CD14-positive monocyte (primary cell): ENCODE measurements at regions not wholly inside any gene's neighbourhood (a gene's known extent, or its start where the extent isn't known, plus 50 kb on each side); places are given as distances from the start of the nearest gene placed in this dataset.

Experiments used
- DNase-seq, 3 donors: peaks; one replicate each; pipeline ENCODE4 v3.0.0-alpha.2; 2011 to 2022
- H2AFZ ChIP-seq: 2 replicates; pipeline ENCODE4 v1.6.0; 2012; ENCODE audit warnings: mild to moderate bottlenecking, low read depth, low read length, inconsistent platforms; ENCODE audit not compliant: insufficient read depth, poor library complexity, severe bottlenecking
- H3K27ac ChIP-seq, 2 donors: 1 replicate in 1 of 2; 2 replicates in 1 of 2; pipeline ENCODE4 v1.5.1; 2012 to 2013; ENCODE audit warnings: low read length in 2 of 2, control low read depth in 1 of 2, inconsistent platforms in 1 of 2, low read depth in 1 of 2, mild to moderate bottlenecking in 1 of 2
- H3K27me3 ChIP-seq, 2 donors: one replicate each; pipeline versions ENCODE4 v1.6.0 to v1.6.1; 2011 to 2013; ENCODE audit warnings: low read length in 2 of 2; ENCODE audit not compliant: control insufficient read depth in 2 of 2, insufficient read depth in 2 of 2
- H3K36me3 ChIP-seq, 2 donors: replicated peaks in 1 of 2; 1 replicate in 1 of 2; 2 replicates in 1 of 2; pipeline versions ENCODE4 v1.5.1 to v1.6.1; 2012 to 2013; ENCODE audit warnings: low read length in 2 of 2, control low read depth in 1 of 2, inconsistent platforms in 1 of 2, mild to moderate bottlenecking in 1 of 2; ENCODE audit not compliant: insufficient read depth in 2 of 2, control insufficient read depth in 1 of 2
- H3K4me1 ChIP-seq, 2 donors: 1 replicate in 1 of 2; 2 replicates in 1 of 2; pipeline versions ENCODE4 v1.5.1 to v1.6.1; 2012 to 2013; ENCODE audit warnings: low read length in 2 of 2, control low read depth in 1 of 2, inconsistent platforms in 1 of 2, mild to moderate bottlenecking in 1 of 2, moderate library complexity in 1 of 2; ENCODE audit not compliant: insufficient read depth in 2 of 2, control insufficient read depth in 1 of 2
- H3K4me2 ChIP-seq: replicated peaks from 2 replicates; pipeline ENCODE3; 2012; ENCODE audit warnings: low read length, moderate library complexity, mild to moderate bottlenecking; ENCODE audit not compliant: poor library complexity, severe bottlenecking; ENCODE audit errors: extremely low read depth
- H3K4me3 ChIP-seq, 3 experiments: fragments of 200-600 bp in 1 of 3; sonication (generic) in 1 of 3; replicated peaks in 1 of 3; 1 replicate in 2 of 3; 2 replicates in 1 of 3; pipeline ENCODE4 v1.5.1; 2011 to 2013; ENCODE audit warnings: low read length in 3 of 3, mild to moderate bottlenecking in 3 of 3, control low read depth in 2 of 3, low read depth in 2 of 3, inconsistent platforms in 1 of 3, moderate library complexity in 1 of 3
- H3K79me2 ChIP-seq: 2 replicates; pipeline ENCODE4 v1.6.0; 2012; ENCODE audit warnings: mild to moderate bottlenecking, control low read depth, inconsistent platforms, low read length, moderate library complexity; ENCODE audit not compliant: insufficient read depth
- H3K9ac ChIP-seq: 2 replicates; pipeline ENCODE4 v1.6.0; 2017; ENCODE audit warnings: low read length, mild to moderate bottlenecking; ENCODE audit not compliant: insufficient read depth, poor library complexity, severe bottlenecking
- H3K9me3 ChIP-seq, 2 donors: replicated peaks in 1 of 2; 1 replicate in 1 of 2; 2 replicates in 1 of 2; pipeline versions ENCODE4 v1.5.1 to v1.6.1; 2012 to 2013; ENCODE audit warnings: low read length in 2 of 2, control low read depth in 1 of 2; ENCODE audit not compliant: control insufficient read depth in 1 of 2, insufficient read depth in 1 of 2
- H4K20me1 ChIP-seq: 2 replicates; pipeline ENCODE4 v1.6.0; 2012; ENCODE audit warnings: mild to moderate bottlenecking, low read length, control low read depth, moderate library complexity; ENCODE audit not compliant: insufficient read depth
- H3K27ac Mint-ChIP-seq, 7 donors: one replicate each; pipeline ENCODE4 v1.8.0; 2020; ENCODE audit warnings: mild to moderate bottlenecking in 7 of 7, mixed read lengths in 7 of 7, moderate library complexity in 6 of 7, inconsistent platforms in 2 of 7
- H3K27me3 Mint-ChIP-seq, 3 donors: one replicate each; pipeline ENCODE4 v1.8.0; 2021 to 2022; ENCODE audit warnings: low read depth in 3 of 3, mild to moderate bottlenecking in 3 of 3, mixed read lengths in 3 of 3, moderate library complexity in 3 of 3, inconsistent platforms in 1 of 3
- H3K36me3 Mint-ChIP-seq, 2 donors: one replicate each; pipeline ENCODE4 v1.8.0; 2020; ENCODE audit warnings: mixed read lengths in 2 of 2, inconsistent platforms in 1 of 2, mild to moderate bottlenecking in 1 of 2
- H3K4me1 Mint-ChIP-seq: one replicate; pipeline ENCODE4 v1.8.0; 2020; ENCODE audit warnings: mild to moderate bottlenecking, mixed read lengths
- H3K4me3 Mint-ChIP-seq, 2 donors: one replicate each; pipeline ENCODE4 v1.8.0; 2020; ENCODE audit warnings: mild to moderate bottlenecking in 2 of 2, mixed read lengths in 2 of 2, moderate library complexity in 1 of 2
- H3K9me3 Mint-ChIP-seq, 7 donors: one replicate each; pipeline ENCODE4 v1.8.0; 2020 to 2022; ENCODE audit warnings: mixed read lengths in 7 of 7, mild to moderate bottlenecking in 6 of 7, moderate library complexity in 6 of 7, inconsistent platforms in 2 of 7
- WGBS: methylation state at CpG from one replicate; pipeline ENCODE4 v1.1.5; 2013; ENCODE audit warnings: missing lambda C conversion rate; ENCODE audit not compliant: insufficient coverage; 5-methylcytosine and 5-hydroxymethylcytosine counted together
- intact Hi-C, 2 donors: fragments of 100-400 bp; cut with micrococcal nuclease; formaldehyde crosslinking; loops; one replicate each; pipeline versions ENCODE4 v1.15.0 to v1.15.1; 2023
- TF ChIP-seq, protein P1 (sequence below): fragments of 200-600 bp; IDR thresholded peaks from one replicate; pipeline ENCODE4 v1.8.0; 2022; ENCODE audit warnings: antibody characterized with exemption, mild to moderate bottlenecking

DNA sequence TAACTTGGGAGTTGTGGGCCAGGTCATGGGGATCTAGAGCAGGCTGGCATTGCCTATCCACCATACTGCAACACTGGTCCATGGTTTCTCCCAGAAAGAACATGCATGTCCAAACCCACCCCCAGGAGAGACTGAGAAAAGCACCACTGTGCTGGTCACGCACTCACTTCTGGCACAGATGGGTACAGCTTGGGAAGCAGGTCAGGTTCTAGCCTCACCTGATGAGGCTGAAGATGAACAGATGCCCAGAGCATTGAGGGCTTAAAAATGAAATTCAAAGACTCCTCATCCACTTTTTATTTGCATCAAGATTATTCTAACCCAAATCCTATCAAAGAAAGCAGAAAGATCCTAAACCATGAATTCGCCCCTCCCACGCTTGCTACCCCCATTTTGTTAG, 125.9 kb upstream of the RAI2 start:
- H3K9ac ChIP-seq: no peak overlapping the region
- Mint-ChIP-seq H3K27ac (no peak overlapping the region), H3K27me3 (peaks cover 0 to 6% (median 0%) of the 10 kb centered on the region in 3 donors), H3K4me3 (no peak overlapping the region), H3K9me3 (peaks cover 0 to 7% (median 5%) of the 10 kb centered on the region in 7 donors), H3K4me1 (no peaks in the 10 kb centered on the region), H3K36me3 (no peaks in the 10 kb centered on the region)
- intact Hi-C loops: no loop called here
- H3K4me2 ChIP-seq: no peak overlapping the region
- H3K27me3 ChIP-seq: no peaks in the 10 kb centered on the region
- no peaks in the 10 kb centered on the region for H3K79me2 ChIP-seq
- no CpG with 5 or more reads among the region's 3 CpGs for WGBS
- DNase-seq: no peak
- no peak overlapping the region for H2AFZ ChIP-seq
- H3K4me1 ChIP-seq: no peaks in the 10 kb centered on the region
- no peak overlapping the region for H3K4me3 ChIP-seq
- H3K36me3 ChIP-seq: no peaks in the 10 kb centered on the region
- no peaks in the 10 kb centered on the region for H4K20me1 ChIP-seq
- TF ChIP-seq, protein P1, sequence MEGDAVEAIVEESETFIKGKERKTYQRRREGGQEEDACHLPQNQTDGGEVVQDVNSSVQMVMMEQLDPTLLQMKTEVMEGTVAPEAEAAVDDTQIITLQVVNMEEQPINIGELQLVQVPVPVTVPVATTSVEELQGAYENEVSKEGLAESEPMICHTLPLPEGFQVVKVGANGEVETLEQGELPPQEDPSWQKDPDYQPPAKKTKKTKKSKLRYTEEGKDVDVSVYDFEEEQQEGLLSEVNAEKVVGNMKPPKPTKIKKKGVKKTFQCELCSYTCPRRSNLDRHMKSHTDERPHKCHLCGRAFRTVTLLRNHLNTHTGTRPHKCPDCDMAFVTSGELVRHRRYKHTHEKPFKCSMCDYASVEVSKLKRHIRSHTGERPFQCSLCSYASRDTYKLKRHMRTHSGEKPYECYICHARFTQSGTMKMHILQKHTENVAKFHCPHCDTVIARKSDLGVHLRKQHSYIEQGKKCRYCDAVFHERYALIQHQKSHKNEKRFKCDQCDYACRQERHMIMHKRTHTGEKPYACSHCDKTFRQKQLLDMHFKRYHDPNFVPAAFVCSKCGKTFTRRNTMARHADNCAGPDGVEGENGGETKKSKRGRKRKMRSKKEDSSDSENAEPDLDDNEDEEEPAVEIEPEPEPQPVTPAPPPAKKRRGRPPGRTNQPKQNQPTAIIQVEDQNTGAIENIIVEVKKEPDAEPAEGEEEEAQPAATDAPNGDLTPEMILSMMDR: no peak
- H3K27ac ChIP-seq: no peak overlapping the region
- no peaks in the 10 kb centered on the region for H3K9me3 ChIP-seq

GRCh38 chrX:17986440-17986839, 125.3 kb upstream of the RAI2 start:
- Histone ChIP-seq H4K20me1 (no peaks in the 10 kb centered on the region), H3K4me1 (no peaks in the 10 kb centered on the region), H3K4me3 (no peak overlapping the region), H3K9ac (no peak overlapping the region), H3K27me3 (no peaks in the 10 kb centered on the region), H3K4me2 (no peak overlapping the region), H2AFZ (no peak overlapping the region), H3K9me3 (no peaks in the 10 kb centered on the region), H3K79me2 (no peaks in the 10 kb centered on the region), H3K27ac (no peak overlapping the region), H3K36me3 (no peaks in the 10 kb centered on the region)
- Mint-ChIP-seq H3K36me3 (no peaks in the 10 kb centered on the region), H3K4me1 (no peaks in the 10 kb centered on the region), H3K9me3 (peaks cover 0 to 8% (median 5%) of the 10 kb centered on the region in 7 donors), H3K4me3 (no peak overlapping the region), H3K27me3 (peaks cover 0 to 6% (median 0%) of the 10 kb centered on the region in 3 donors), H3K27ac (no peak overlapping the region)
- DNase-seq: no peak
- TF ChIP-seq, protein P1: no peak
- no CpG with 5 or more reads among the region's 5 CpGs for WGBS
- intact Hi-C loops: no loop called here
